GM10248 (cell line): ENCODE measurements at regions not wholly inside any gene's neighbourhood (a gene's known extent, or its start where the extent isn't known, plus 50 kb on each side); places are given as distances from the start of the nearest gene placed in this dataset.

Experiments
- CTCF ChIA-PET: fragments of 300-600 bp; sonication (Branson Sonifier 250); formaldehyde crosslinking; extraction: SDS; loops from one replicate; lab custom pipeline; 2021; ENCODE audit warnings: antibody characterized with exemption; lab: Yijun Ruan, JAX
- POLR2A ChIA-PET: fragments of 350-650 bp; sonication (Branson Sonifier 250); formaldehyde crosslinking; extraction: SDS; loops from one replicate; lab custom pipeline; 2020; ENCODE audit warnings: antibody characterized with exemption; lab: Yijun Ruan, JAX
- DNase-seq: peaks from one replicate; pipeline ENCODE4 v3.0.0; 2012; ENCODE audit errors: extremely low spot score
- CTCF ChIP-seq: IDR thresholded peaks from 2 replicates; pipeline ENCODE4 v1.5.1; 2012; ENCODE audit warnings: mild to moderate bottlenecking, low read depth; ENCODE audit errors: extremely low read depth, missing control alignments, control extremely low read depth

- DNase-seq, result no peak
- CTCF ChIA-PET, result interaction anchor here (1.0 to 1.6 kb wide), 6 partner anchors 15 to 28 kb away, joined by 3 to 4 read pairs (median 3); no protein-coding TSS in a partner anchor
- TF ChIP-seq CTCF, result no peak
- POLR2A ChIA-PET, result no interaction called here
These were observed 238.4 kb upstream of the CXCR4 start for GRCh38 chr2:136356125-136357006.

- ChIA-PET CTCF (interaction anchor here (0.9 to 1.3 kb wide), 4 partner anchors 18 to 48 kb away, joined by 3 read pairs; no protein-coding TSS in a partner anchor), POLR2A (interaction anchor here (0.6 kb wide), 1 partner anchor 1300 kb away, joined by 5 read pairs; the partner anchor contains the start of gene RAB3GAP1)
- no peak for DNase-seq
- TF ChIP-seq CTCF, result no peak
These were observed 233.7 kb upstream of the CXCR4 start for GRCh38 chr2:136351684-136352083.

GRCh38 chr2:136347981-136348380 is 230.0 kb upstream of the CXCR4 start:
- no peak for TF ChIP-seq CTCF
- DNase-seq, result no peak
- ChIA-PET POLR2A (no interaction called here), CTCF (interaction anchor here (1.1 kb wide), 2 partner anchors 25 to 131 kb away, joined by 3 read pairs; no protein-coding TSS in a partner anchor)

GRCh38 chr2:136344339-136344738 is 226.4 kb upstream of the CXCR4 start:
- no peak for TF ChIP-seq CTCF
- ChIA-PET CTCF (interaction anchor here (1.1 to 1.3 kb wide), 2 partner anchors 9 to 11 kb away, joined by 3 to 4 read pairs; no protein-coding TSS in a partner anchor), POLR2A (no interaction called here)
- DNase-seq, result no peak

GRCh38 chr2:136342138-136342537 is 224.2 kb upstream of the CXCR4 start:
- ChIA-PET CTCF (interaction anchor here (1.0 to 1.7 kb wide), 3 partner anchors 20 to 408 kb away, joined by 3 read pairs; no protein-coding TSS in a partner anchor), POLR2A (interaction anchor here (0.6 kb wide), 1 partner anchor 180 kb away, joined by 4 read pairs; no protein-coding TSS in a partner anchor)
- no peak for DNase-seq
- no peak for TF ChIP-seq CTCF

- ChIA-PET CTCF (no interaction called here), POLR2A (no interaction called here)
- TF ChIP-seq CTCF, result no peak
- no peak for DNase-seq
These were observed 217.0 kb upstream of the CXCR4 start for GRCh38 chr2:136334967-136335366.
